ES-I3 (cell line): ENCODE measurements at regions not wholly inside any gene's neighbourhood (a gene's known extent, or its start where the extent isn't known, plus 50 kb on each side); places are given as distances from the start of the nearest gene placed in this dataset.
"Not testable (repeated sequence)": the region's sequence is repeated elsewhere in the genome, so short reads cannot be mapped to it uniquely, and the experiment has no call there.

ENCODE experiments used
- H3K36me3 ChIP-seq: 2 replicates; pipeline ENCODE4 v1.6.1; 2013; ENCODE audit warnings: mild to moderate bottlenecking, low read length, control low read depth, moderate library complexity; ENCODE audit not compliant: insufficient read depth
- H3K4me1 ChIP-seq: 2 replicates; pipeline ENCODE4 v1.6.1; 2013; ENCODE audit warnings: mild to moderate bottlenecking, control low read depth, low read length; ENCODE audit not compliant: insufficient read depth
- H3K9ac ChIP-seq: 2 replicates; pipeline ENCODE4 v1.6.1; 2013; ENCODE audit warnings: low read depth, mild to moderate bottlenecking, low read length, moderate library complexity
- H3K9me3 ChIP-seq: 2 replicates; pipeline ENCODE4 v1.6.1; 2013; ENCODE audit warnings: mild to moderate bottlenecking, low read length, moderate library complexity; ENCODE audit not compliant: control insufficient read depth, insufficient read depth

DNA sequence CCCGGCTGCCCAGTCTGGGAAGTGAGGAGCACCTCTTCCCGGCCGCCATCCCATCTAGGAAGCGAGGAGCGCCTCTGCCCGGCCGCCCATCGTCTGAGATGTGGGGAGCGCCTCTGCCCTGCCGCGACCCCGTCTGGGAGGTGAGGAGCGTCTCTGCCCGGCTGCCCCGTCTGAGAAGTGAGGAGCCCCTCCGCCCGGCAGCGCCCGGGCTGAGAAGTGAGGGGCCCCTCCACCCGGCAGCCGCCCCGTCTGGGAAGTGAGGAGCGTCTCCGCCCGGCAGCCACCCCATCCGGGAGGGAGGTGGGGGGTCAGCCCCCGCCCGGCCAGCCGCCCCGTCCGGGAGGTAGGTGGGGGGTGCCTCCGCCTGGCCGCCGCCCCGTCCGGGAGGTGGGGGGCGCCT, 94.2 kb upstream of the FSCB start:
- not testable (repeated sequence) for H3K4me1 ChIP-seq, H3K9ac ChIP-seq, H3K36me3 ChIP-seq, H3K9me3 ChIP-seq

DNA sequence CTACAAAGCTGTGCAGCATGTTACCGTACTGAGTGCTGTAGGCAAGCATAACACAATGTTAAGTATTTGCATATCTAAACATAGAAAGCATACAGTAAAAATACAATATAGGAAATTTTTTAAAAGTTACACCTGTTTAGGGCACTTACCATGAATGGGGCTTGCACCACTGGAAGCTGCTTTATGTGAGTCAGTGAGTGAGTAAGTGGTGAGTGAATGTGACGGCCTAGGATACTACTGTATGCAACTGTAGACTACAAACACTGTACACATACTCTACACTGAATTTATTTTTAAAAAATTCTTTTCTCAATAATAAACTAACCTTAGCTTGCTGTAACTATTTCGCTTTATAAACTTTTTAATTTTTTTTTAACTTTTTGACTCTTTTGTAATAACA, 82.1 kb upstream of the FSCB start:
- H3K36me3 ChIP-seq, result no peaks in the 10 kb centered on the region
- no peaks in the 10 kb centered on the region for H3K9me3 ChIP-seq
- no peaks in the 10 kb centered on the region for H3K4me1 ChIP-seq
- no peak overlapping the region for H3K9ac ChIP-seq

DNA sequence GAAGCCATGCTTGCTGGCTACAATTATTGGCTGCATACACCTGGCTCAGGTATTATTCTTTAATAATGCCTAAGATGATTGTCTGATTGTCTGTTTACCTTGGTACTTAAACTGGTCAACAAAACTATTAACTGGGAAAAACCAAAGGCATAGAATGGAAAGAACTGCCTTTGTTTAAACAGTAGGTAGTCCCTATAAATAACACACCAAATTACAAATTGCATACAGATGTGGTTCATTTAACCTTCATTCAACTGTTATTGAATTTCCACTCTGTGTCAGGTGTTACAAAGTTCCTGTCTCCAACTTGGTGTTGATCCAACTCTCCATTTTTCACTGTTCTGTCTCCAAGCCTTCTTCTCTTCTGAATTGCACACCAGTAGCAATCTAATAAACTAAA, 79.8 kb upstream of the FSCB start:
- no peak overlapping the region for H3K9ac ChIP-seq
- H3K36me3 ChIP-seq, result no peaks in the 10 kb centered on the region
- H3K9me3 ChIP-seq, result no peaks in the 10 kb centered on the region

DNA sequence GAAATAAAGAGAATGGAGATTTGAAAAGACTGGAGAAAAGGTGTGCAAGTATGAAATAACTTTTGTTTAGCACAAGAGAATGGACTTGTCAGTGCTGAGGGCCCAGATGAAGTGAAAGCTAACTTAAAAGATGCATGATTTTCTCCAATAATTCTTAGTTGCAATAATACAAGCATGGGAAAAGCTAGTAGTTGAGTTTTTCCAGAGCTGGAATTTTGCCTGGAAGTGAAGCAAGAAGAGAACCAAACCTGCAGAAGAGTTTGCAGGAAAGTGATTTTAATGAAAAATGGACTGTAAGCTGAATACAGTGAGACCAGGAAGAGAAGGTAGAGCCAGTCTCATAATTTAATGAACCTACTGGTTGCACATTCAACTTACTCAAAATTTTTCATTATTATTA, 69.3 kb upstream of the FSCB start:
- Histone ChIP-seq H3K9ac (no peak overlapping the region), H3K4me1 (no peaks in the 10 kb centered on the region), H3K9me3 (no peaks in the 10 kb centered on the region), H3K36me3 (no peaks in the 10 kb centered on the region)

More for the DNA sequence above, 79.8 kb upstream of the FSCB start:
- no peaks in the 10 kb centered on the region for H3K4me1 ChIP-seq

DNA sequence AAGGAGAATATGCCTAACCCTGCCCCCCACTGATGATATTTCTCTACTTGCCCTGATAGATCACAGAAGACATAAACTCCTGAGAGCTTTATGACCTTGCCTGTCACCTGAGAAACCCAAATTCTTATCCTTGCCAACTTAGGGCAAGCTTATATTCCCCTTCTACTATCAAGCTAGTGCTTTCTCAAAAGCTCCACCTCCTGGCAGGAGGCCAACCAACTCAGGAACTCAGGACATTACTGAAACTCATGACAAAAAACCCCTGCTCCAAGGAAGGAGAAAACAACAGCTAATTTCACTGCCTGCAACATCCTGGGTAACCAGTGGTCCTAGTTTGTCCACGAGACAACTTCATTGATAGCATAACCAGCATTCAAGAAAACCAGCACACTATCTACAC, 60.9 kb upstream of the FSCB start:
- H3K9ac ChIP-seq, result no peak overlapping the region
- H3K4me1 ChIP-seq, result no peaks in the 10 kb centered on the region
- H3K36me3 ChIP-seq, result no peaks in the 10 kb centered on the region
- H3K9me3 ChIP-seq, result no peaks in the 10 kb centered on the region

DNA sequence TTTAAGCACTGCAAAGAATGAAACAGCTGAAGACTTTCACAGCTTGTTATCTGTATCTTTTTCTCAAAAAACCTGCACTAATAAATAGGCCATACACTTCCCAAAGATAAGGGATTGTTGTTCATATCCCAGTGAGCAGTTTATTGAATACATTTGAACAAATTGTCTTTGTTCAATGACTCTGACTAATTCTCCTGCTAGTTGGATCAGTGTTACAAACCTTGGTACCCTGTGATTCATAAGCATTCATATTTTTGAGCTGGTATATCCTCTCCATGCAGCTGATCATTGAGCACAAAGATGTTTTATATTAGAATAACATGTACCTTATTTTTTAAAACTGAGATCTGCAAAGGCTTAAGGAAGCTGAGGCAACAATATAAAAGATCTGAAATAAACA, 58.9 kb upstream of the FSCB start:
- Histone ChIP-seq H3K36me3 (no peaks in the 10 kb centered on the region), H3K9me3 (no peaks in the 10 kb centered on the region), H3K9ac (no peak overlapping the region), H3K4me1 (no peaks in the 10 kb centered on the region)

DNA sequence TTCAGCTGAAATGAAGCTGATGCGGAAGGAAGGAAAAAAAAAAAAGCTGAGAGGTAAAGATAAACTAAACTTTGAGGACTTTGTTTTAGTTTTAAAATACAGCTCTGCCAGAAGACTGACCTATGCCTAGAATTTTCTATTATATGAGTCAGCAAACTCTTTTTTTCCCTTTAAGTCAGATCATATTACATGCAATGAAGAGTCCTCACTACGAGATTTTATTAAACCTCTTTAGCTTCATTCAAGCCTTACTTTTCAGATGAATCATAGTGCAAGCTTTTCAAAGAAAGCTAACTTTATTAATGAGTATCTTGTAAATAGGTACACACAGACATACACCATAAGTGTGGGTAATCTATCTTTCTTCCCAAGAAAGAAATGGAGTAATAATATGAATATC, 57.8 kb upstream of the FSCB start:
- Histone ChIP-seq H3K9me3 (no peaks in the 10 kb centered on the region), H3K4me1 (no peaks in the 10 kb centered on the region), H3K36me3 (no peaks in the 10 kb centered on the region), H3K9ac (no peak overlapping the region)
